Stimulated activated CD4-positive, alpha-beta T cell treated with anti-CD3 and anti-CD28 coated beads, TNF-alpha, amount 100 ng/mL, for 4 hours (primary cell): ENCODE measurements at regions not wholly inside any gene's neighbourhood (a gene's known extent, or its start where the extent isn't known, plus 50 kb on each side); places are given as distances from the start of the nearest gene placed in this dataset.
"Not testable (repeated sequence)": the region's sequence is repeated elsewhere in the genome, so short reads cannot be mapped to it uniquely, and the experiment has no call there.

Experiments
- DNase-seq, 3 experiments: peaks; one replicate each; pipeline ENCODE4 v3.0.0-alpha.2; 2020; ENCODE audit warnings: low read depth in 3 of 3

GRCh38 chr1:143842058-143842457, 129.7 kb downstream of the FAM72C start:
- not testable (repeated sequence) for DNase-seq

- not testable (repeated sequence) for DNase-seq
Observed at GRCh38 chr1:143839182-143839581, 132.6 kb downstream of the FAM72C start.

- DNase-seq, result not testable (repeated sequence)
Observed at GRCh38 chr1:143838598-143838929, 133.2 kb downstream of the FAM72C start.

- DNase-seq, result not testable (repeated sequence)
Observed at GRCh38 chr1:143837924-143838597, 133.7 kb downstream of the FAM72C start.

DNA sequence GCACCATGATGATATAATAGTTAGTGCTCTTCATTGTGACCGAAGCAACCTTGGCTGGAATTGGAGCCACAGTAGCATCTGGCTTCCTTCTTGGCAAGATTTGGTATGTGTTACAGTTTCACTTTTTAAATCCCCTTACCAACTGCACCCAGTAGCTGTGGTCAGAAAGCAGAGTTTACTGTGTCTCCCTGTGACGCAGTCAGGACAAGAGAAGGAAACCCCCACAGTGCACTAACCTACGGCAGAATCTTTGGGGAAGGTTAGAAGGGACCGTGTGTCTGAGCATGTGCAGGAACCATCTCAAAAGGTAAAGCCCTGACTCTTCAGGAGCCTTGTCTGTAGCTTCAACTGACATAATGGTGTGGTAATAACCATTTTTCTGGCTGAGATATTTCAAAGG, 138.4 kb downstream of the FAM72C start:
- not testable (repeated sequence) for DNase-seq

DNA sequence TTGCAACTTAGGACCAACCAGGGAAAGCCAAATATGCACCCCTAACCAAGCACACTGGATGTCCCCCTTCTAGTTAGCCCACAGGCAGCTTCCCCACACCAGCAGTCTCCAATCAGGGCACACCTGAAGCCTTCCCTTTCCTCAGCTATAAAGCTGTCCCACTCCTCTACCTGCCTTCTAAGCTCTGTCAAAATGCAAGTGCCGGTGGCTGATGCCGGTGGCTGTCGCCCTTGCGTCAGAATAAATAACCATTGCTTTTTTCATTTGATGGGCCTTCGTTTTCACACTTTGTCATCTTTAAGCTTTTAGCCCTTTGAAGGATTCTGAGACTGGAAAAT, 139.4 kb downstream of the FAM72C start:
- DNase-seq, result not testable (repeated sequence)

DNA sequence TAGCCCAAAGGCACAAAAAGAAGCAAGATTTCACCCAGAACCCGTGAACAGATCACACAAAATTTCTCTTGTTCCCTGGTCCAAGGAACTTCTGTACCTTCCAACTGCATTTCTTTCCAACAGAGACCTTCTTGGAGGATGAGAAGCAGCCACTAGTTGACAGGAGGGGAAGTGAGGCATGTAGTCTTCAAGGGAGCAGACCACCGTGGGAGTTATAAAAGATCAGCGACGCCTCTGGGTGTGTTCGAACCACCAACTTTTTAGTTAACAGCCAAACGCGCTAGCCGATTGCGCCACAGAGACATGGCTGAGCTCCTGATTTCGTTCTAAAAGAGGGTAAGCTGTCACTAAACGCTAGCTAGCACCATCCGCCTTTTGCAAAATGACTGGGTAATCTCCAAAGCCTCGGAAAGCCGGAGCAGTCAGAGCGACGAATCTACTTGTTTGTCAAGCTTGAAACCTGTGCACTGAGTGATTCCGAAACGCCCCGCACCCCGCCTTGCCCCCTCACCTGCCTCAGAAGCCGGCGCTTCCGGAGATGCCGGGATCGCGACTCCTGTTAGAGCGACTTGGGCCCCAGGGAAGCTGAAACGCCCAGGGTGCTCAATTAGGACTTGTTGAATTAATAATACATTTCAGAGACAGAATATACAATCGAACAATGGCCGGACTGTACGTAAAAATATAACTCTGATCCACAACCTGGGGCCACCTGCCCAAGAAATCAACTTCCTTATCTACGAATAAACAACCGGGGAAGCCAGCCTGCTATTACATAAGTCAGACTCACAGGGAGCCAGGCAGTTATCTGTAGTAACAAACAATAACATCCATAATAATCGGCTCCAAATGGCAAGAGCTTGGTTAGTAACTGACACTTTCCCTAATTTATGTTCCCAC, 140.1 kb downstream of the FAM72C start:
- not testable (repeated sequence) for DNase-seq

DNA sequence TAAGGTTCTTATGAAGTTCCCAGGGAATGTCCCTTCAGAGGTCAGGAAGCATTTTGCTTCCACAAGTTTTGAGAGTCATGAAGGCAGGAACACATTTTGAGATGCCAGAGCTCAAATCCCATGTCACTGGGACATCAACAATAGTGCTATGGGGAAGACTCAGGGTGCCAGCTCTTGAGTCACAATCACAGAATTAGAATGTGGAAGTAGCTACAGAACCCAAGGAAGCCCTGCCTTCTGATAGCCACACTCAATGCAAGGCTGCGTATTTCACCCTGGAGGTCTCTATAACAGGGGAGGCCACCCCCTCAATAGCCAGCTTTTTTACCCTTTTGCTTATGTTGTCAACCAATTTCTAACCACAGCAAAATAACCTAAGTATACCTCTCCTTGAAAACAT, 145.6 kb downstream of the FAM72C start:
- DNase-seq, result not testable (repeated sequence)

DNA sequence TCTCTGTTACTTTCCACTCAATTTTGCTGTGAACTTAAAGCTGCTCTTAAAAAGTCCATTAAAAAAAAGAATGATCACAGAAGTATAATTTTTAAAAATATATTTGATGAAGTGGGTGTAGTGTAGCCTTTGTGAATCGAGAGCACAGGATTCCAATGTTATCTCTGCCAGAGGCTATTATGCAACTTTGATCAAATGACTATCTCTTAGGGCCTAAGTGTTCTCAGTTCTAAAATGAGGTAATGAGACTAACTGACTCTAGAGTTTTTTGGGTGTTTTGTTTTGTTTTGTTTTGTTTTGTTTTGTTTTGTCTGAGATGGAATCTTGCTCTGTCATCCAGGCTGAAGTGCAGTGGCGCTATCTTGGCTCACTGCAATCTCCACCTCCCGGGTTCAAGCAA, 147.5 kb downstream of the FAM72C start:
- not testable (repeated sequence) for DNase-seq

GRCh38 chr1:143820058-143820457, 151.7 kb downstream of the FAM72C start:
- DNase-seq, result not testable (repeated sequence)

DNA sequence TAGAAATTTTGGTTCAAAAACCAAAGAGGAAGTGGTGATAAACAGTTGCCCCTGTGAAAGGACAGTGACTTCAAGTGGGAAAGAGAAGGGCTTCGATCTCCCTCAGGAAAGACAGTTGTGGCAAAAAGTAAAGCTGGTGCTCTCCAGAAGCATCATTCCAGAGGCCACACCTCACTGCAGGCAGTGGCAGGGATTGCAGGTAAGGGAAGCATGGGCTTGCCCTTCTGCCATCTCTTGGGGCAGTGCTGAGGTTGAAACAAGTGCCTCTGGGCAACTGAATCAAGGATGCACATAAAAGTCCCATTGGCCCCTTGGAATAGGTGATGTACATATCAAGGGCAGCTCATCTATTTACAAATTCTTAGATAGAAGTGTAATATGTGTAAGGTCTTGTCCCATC, 155.4 kb downstream of the FAM72C start:
- not testable (repeated sequence) for DNase-seq

DNA sequence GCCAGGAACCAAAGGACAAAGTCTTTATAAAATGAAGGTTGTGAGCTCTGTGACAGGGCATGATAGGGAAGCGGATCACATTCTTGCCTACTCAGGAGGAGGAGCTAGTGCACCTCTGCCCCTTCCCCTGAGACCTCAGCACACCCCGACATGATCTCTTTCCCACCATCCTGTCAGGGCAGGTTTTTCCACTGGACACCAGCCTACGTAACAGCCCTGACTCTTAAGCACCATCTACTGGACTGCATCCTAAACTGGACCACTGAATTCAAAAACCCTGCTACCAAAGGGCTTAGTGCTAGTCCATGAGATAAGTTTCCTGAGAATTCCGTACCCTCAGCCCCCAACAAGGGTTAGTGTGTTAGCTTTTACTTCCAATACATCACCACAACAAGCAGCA, 166.4 kb downstream of the FAM72C start:
- not testable (repeated sequence) for DNase-seq

DNA sequence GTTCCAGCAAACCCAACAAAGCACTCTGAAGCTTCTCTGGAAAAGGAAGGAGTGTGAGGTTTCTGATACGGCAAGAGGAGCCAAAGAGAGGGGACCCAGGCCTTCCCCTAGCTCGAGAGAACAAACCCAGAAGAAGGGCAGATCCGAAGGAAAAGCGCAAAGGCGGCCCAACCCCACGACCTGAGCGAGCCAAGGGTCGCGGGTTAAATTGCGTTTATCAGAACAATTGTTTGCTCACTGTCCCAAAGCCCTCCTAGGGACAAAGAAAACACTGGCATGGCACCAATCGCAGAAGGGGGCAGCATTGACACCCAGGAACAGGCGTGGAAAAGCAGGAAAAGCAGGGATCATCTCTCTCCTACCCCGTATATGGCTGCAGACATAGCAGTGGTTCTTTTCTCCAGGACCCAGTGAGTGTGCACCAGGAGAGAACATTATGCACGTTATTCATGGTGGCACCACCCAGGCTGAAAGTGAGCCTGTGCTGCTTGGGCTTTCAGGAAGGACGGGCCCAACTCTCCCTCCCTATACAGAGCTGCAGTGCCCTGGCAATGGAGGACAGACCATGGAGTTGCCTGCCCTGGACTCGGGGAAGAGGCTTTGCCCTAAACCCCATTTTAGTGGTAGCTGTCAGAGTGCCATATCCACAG, 167.0 kb downstream of the FAM72C start:
- not testable (repeated sequence) for DNase-seq

DNA sequence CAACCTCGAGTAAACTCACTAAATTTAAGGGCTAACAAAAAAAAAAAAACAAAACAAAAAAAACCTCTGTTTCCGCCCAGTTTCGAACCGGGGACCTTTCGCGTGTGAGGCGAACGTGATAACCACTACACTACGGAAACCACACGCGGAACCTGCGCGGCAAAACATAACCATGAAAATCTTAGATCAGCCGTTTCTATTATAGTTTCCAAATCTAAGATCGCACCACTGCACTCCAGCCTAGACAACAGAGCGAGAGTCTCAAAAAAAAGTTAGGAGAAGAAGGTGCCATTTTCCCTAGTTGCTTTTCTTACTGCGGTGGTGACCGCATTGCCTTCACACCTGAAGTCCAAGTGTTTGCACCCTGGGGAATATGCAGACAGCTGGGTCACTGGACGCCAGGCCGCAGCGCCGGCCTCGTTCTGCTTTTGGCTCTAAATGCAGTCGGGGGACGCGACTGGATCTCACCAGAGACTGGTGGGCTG, 167.8 kb downstream of the FAM72C start:
- DNase-seq, result peak in 1 of 3 experiments; percentile 4

DNA sequence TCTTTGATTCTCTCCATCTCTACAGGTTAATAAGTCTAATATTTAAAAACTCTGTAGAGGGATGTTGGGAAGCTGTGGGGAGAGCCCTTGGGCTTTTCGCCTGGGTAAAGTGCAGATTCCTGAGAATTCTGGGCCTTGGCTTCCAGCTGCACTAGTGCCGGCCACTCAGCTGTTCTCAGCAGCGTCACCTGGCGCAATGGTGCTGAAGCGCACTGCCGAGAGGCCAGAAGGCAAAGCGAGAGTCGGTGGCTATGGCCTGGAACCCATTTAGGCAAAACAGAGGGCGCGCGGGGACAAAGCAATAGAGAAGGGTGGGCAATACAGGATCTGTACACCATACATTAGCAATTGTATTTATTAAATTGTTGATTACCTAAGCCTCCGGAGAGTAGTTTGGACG, 168.7 kb downstream of the FAM72C start:
- not testable (repeated sequence) for DNase-seq

DNA sequence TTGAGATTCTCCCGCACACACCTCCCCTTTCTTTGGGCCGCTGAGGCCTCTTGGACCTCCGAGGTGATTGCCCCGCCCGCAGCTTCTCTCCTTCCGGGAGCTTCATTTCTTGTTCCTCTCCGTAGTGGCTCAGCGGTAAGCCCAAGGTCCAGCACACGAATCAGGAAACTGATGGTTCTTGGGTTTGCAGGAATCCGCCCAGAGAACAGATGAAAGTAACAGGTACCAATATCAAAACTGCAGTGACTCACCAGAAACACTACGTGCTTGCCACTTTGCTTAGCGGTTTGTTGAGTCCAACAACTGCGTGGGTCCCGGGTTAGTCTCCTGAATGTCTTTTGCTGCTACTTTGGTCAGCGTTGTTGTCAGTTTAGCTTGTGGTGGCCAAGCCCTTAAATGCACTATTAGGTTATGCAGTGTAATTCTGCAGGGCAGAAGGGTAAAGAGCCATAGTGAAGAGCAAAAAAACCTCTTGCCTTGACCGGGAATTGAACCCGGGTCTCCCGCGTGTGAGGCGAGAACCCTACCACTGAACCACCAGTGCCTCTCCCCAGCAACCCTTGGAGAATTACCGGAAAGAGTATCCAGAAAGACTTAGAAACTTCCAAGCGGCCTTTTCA, 172.1 kb downstream of the FAM72C start:
- not testable (repeated sequence) for DNase-seq

GRCh38 chr1:143796369-143796768, 175.4 kb downstream of the FAM72C start:
- DNase-seq, result not testable (repeated sequence)

DNA sequence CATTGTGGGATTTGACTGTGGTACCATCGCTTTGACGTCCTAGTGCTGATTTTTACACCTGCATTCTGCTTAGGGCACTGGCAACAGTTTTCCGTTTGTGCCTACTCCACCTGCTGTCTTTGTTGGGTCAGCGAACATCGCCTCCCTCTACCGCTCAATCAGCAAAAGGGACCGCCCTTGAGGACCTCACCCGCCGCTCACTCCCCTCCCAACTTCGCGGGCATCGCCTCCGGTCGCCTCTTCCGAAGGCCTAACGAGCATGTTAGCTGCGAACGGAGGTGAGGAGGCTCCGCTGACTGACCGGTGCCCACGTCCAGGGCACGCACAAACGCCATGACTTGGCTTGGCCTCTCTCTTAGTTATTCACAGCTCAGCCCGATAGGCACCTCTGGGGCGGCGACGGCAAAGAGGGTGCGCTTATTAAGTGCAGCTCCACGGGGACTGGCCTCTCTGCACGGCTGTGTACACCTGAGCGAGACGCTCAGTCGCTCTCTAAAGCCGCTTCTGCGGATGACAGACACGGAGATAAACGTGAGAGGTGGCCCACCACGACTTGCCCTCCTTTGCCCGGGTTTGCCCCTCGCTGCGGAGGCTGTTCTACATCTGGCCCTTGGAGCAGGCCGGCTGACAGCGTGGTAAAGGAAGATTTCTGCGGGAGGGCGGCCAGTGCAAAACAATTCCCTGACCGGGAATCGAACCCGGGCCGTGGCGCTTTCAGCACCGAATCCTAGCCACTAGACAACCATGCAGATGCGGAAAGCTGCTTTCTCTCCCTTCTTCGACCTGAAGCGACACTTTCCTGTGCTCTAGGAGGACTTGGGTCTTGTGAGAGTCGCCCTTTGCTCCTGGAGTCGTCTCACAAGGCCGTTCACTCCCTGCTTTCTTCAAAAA, 179.5 kb downstream of the FAM72C start:
- not testable (repeated sequence) for DNase-seq

- not testable (repeated sequence) for DNase-seq
Observed at GRCh38 chr1:143786381-143786780, 185.4 kb downstream of the FAM72C start.

- not testable (repeated sequence) for DNase-seq
Observed at GRCh38 chr1:143785883-143786282, 185.9 kb downstream of the FAM72C start.
